ENCODE measurements at regions not wholly inside any gene's neighbourhood (a gene's known extent, or its start where the extent isn't known, plus 50 kb on each side); places are given as distances from the start of the nearest gene placed in this dataset.

DNA sequence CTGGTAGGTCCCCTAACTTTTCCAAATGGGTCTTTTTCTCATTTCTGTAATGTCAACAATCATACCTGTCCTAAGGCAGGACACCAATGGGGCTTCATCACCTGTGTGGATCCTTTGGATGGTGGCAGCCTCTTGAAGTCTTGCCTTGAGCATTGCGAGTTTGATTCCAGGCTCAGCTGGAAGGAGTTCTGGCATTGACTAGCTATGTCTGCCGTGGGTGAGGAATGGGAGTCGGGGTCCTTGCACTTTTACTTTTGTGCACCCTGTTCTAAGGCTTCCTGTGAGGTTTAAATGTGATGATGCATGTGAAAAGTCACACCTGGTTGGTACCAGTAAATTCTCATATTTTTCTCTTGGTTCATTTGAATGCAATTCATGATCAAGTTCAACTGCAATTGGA lies 55.9 kb upstream of the CTBP2 start:
- TF ChIP-seq USF2 (IDR thresholded peaks at IDR 0.05; ENCODE audit: borderline replicate concordance, low read depth, low read length), result no peak
- no peak for TF ChIP-seq POLR2AphosphoS5 (IDR thresholded peaks at IDR 0.05; ENCODE audit: low read depth, low read length)
- TF ChIP-seq CTCF (IDR thresholded peaks at IDR 0.05), result no peak

All from SK-N-SH (cell line).